BLaER1 (cell line): ENCODE measurements at regions not wholly inside any gene's neighbourhood (a gene's known extent, or its start where the extent isn't known, plus 50 kb on each side); places are given as distances from the start of the nearest gene placed in this dataset.

Experiments
- H3K27ac ChIP-seq: shearing (Covaris generic); formaldehyde crosslinking; 2 replicates; pipeline ENCODE4 v1.8.1; 2022
- H3K27me3 ChIP-seq: shearing (Covaris generic); formaldehyde crosslinking; 2 replicates; pipeline ENCODE4 v1.8.1; 2022
- H3K36me3 ChIP-seq: shearing (Covaris generic); formaldehyde crosslinking; 2 replicates; pipeline ENCODE4 v1.8.1; 2022
- H3K4me1 ChIP-seq: shearing (Covaris generic); formaldehyde crosslinking; 2 replicates; pipeline ENCODE4 v1.8.1; 2022
- H3K4me2 ChIP-seq: shearing (Covaris generic); formaldehyde crosslinking; 2 replicates; pipeline ENCODE4 v1.8.1; 2022
- H3K4me3 ChIP-seq: shearing (Covaris generic); formaldehyde crosslinking; 2 replicates; pipeline ENCODE4 v1.8.1; 2022
- H3K9ac ChIP-seq: shearing (Covaris generic); formaldehyde crosslinking; 2 replicates; pipeline ENCODE4 v1.8.1; 2022
- H3K9me3 ChIP-seq: shearing (Covaris generic); formaldehyde crosslinking; 2 replicates; pipeline ENCODE4 v1.8.1; 2022
- H4K20me1 ChIP-seq: shearing (Covaris generic); formaldehyde crosslinking; 2 replicates; pipeline ENCODE4 v1.8.1; 2022
- Cebpa-rat ChIP-seq: shearing (Covaris generic); IDR thresholded peaks from 2 replicates; pipeline ENCODE4 v1.8.1; 2022

GRCh38 chr10:47183704-47184041 is 116.3 kb upstream of the GDF10 start:
- no peak overlapping the region for H3K9ac ChIP-seq
- no peaks in the 10 kb centered on the region for H3K36me3 ChIP-seq
- no peak overlapping the region for H3K4me3 ChIP-seq
- no peaks in the 10 kb centered on the region for H4K20me1 ChIP-seq
- no peaks in the 10 kb centered on the region for H3K27me3 ChIP-seq
- no peaks in the 10 kb centered on the region for H3K4me1 ChIP-seq
- no peak for TF ChIP-seq Cebpa-rat
- no peak overlapping the region for H3K27ac ChIP-seq
- H3K9me3 ChIP-seq: no peaks in the 10 kb centered on the region
- no peak overlapping the region for H3K4me2 ChIP-seq

- Histone ChIP-seq H3K36me3 (no peaks in the 10 kb centered on the region), H3K27ac (no peak overlapping the region), H3K4me3 (no peak overlapping the region), H3K9me3 (no peaks in the 10 kb centered on the region), H3K9ac (no peak overlapping the region), H3K4me2 (no peak overlapping the region), H3K27me3 (no peaks in the 10 kb centered on the region), H3K4me1 (no peaks in the 10 kb centered on the region), H4K20me1 (no peaks in the 10 kb centered on the region)
- no peak for TF ChIP-seq Cebpa-rat
Measured at GRCh38 chr10:47184273-47184672, 115.7 kb upstream of the GDF10 start.

GRCh38 chr10:47184724-47185330 is 115.2 kb upstream of the GDF10 start:
- Histone ChIP-seq H3K27me3 (no peaks in the 10 kb centered on the region), H3K9me3 (no peaks in the 10 kb centered on the region), H3K27ac (no peak overlapping the region), H3K4me2 (no peak overlapping the region), H3K4me1 (no peaks in the 10 kb centered on the region), H4K20me1 (no peaks in the 10 kb centered on the region), H3K4me3 (no peak overlapping the region), H3K36me3 (no peaks in the 10 kb centered on the region), H3K9ac (no peak overlapping the region)
- TF ChIP-seq Cebpa-rat: no peak

GRCh38 chr10:47186941-47187340 is 113.1 kb upstream of the GDF10 start:
- no peaks in the 10 kb centered on the region for H3K36me3 ChIP-seq
- no peaks in the 10 kb centered on the region for H3K9me3 ChIP-seq
- no peaks in the 10 kb centered on the region for H3K4me1 ChIP-seq
- no peak overlapping the region for H3K27ac ChIP-seq
- H3K4me2 ChIP-seq: no peak overlapping the region
- TF ChIP-seq Cebpa-rat: no peak
- H4K20me1 ChIP-seq: no peaks in the 10 kb centered on the region
- H3K27me3 ChIP-seq: no peaks in the 10 kb centered on the region
- no peak overlapping the region for H3K9ac ChIP-seq
- H3K4me3 ChIP-seq: no peak overlapping the region

GRCh38 chr10:47187592-47187991 is 112.4 kb upstream of the GDF10 start:
- H4K20me1 ChIP-seq: no peaks in the 10 kb centered on the region
- no peaks in the 10 kb centered on the region for H3K4me1 ChIP-seq
- no peak for TF ChIP-seq Cebpa-rat

GRCh38 chr10:47188156-47188555 is 111.8 kb upstream of the GDF10 start:
- no peaks in the 10 kb centered on the region for H3K4me1 ChIP-seq

More at GRCh38 chr10:47187592-47187991, 112.4 kb upstream of the GDF10 start:
- H3K36me3 ChIP-seq: no peaks in the 10 kb centered on the region
- no peak overlapping the region for H3K4me3 ChIP-seq
- no peak overlapping the region for H3K27ac ChIP-seq
- no peak overlapping the region for H3K9ac ChIP-seq
- H3K4me2 ChIP-seq: no peak overlapping the region
- H3K9me3 ChIP-seq: no peaks in the 10 kb centered on the region
- H3K27me3 ChIP-seq: no peaks in the 10 kb centered on the region

GRCh38 chr10:47189802-47190201 is 110.2 kb upstream of the GDF10 start:
- no peaks in the 10 kb centered on the region; the same call in 1 of the 2 replicates for H3K9me3 ChIP-seq
- H3K27me3 ChIP-seq: no peaks in the 10 kb centered on the region
- no peak for TF ChIP-seq Cebpa-rat
- H3K36me3 ChIP-seq: no peaks in the 10 kb centered on the region
- H3K4me2 ChIP-seq: no peak overlapping the region
- no peak overlapping the region for H3K4me3 ChIP-seq
- no peaks in the 10 kb centered on the region for H4K20me1 ChIP-seq
- no peak overlapping the region for H3K9ac ChIP-seq
- no peaks in the 10 kb centered on the region for H3K4me1 ChIP-seq
- no peak overlapping the region for H3K27ac ChIP-seq

More at GRCh38 chr10:47188156-47188555, 111.8 kb upstream of the GDF10 start:
- H3K36me3 ChIP-seq: no peaks in the 10 kb centered on the region
- no peak overlapping the region for H3K4me2 ChIP-seq
- no peaks in the 10 kb centered on the region for H4K20me1 ChIP-seq
- no peaks in the 10 kb centered on the region for H3K9me3 ChIP-seq
- no peak overlapping the region for H3K9ac ChIP-seq
- H3K27me3 ChIP-seq: no peaks in the 10 kb centered on the region
- H3K4me3 ChIP-seq: no peak overlapping the region
- H3K27ac ChIP-seq: no peak overlapping the region
- no peak for TF ChIP-seq Cebpa-rat

GRCh38 chr10:47190301-47190700 is 109.7 kb upstream of the GDF10 start:
- Histone ChIP-seq H3K9ac (no peak overlapping the region), H3K27me3 (no peaks in the 10 kb centered on the region), H4K20me1 (no peaks in the 10 kb centered on the region), H3K4me3 (no peak overlapping the region), H3K27ac (no peak overlapping the region), H3K36me3 (no peaks in the 10 kb centered on the region), H3K4me1 (no peaks in the 10 kb centered on the region), H3K9me3 (no peaks in the 10 kb centered on the region; the same call in 1 of the 2 replicates), H3K4me2 (no peak overlapping the region)
- no peak for TF ChIP-seq Cebpa-rat

- Histone ChIP-seq H3K9me3 (no peaks in the 10 kb centered on the region; the same call in 1 of the 2 replicates), H3K27me3 (no peaks in the 10 kb centered on the region), H3K27ac (no peak overlapping the region), H3K4me3 (no peak overlapping the region), H3K4me1 (no peaks in the 10 kb centered on the region), H3K36me3 (no peaks in the 10 kb centered on the region), H3K4me2 (no peak overlapping the region), H4K20me1 (no peaks in the 10 kb centered on the region), H3K9ac (no peak overlapping the region)
- TF ChIP-seq Cebpa-rat: no peak
Measured at GRCh38 chr10:47190802-47191450, 109.1 kb upstream of the GDF10 start.

- TF ChIP-seq Cebpa-rat: no peak
- H3K9me3 ChIP-seq: no peaks in the 10 kb centered on the region; the same call in 1 of the 2 replicates
- H4K20me1 ChIP-seq: no peaks in the 10 kb centered on the region
- H3K27me3 ChIP-seq: no peaks in the 10 kb centered on the region
- no peak overlapping the region for H3K4me2 ChIP-seq
- H3K9ac ChIP-seq: no peak overlapping the region
- no peak overlapping the region for H3K27ac ChIP-seq
- H3K4me1 ChIP-seq: no peaks in the 10 kb centered on the region
- no peak overlapping the region for H3K4me3 ChIP-seq
- no peaks in the 10 kb centered on the region for H3K36me3 ChIP-seq
Measured at GRCh38 chr10:47192273-47192672, 107.7 kb upstream of the GDF10 start.

GRCh38 chr10:47193666-47194065 is 106.3 kb upstream of the GDF10 start:
- no peak overlapping the region for H3K4me2 ChIP-seq
- H4K20me1 ChIP-seq: no peaks in the 10 kb centered on the region

More at GRCh38 chr10:47193666-47194065, 106.3 kb upstream of the GDF10 start:
- no peak overlapping the region for H3K4me3 ChIP-seq
- H3K27me3 ChIP-seq: no peaks in the 10 kb centered on the region
- no peaks in the 10 kb centered on the region for H3K4me1 ChIP-seq
- no peak for TF ChIP-seq Cebpa-rat
- H3K27ac ChIP-seq: no peak overlapping the region
- H3K9ac ChIP-seq: no peak overlapping the region
- H3K36me3 ChIP-seq: no peaks in the 10 kb centered on the region
- no peaks in the 10 kb centered on the region; the same call in 1 of the 2 replicates for H3K9me3 ChIP-seq
